ENCODE measurements at regions not wholly inside any gene's neighbourhood (a gene's known extent, or its start where the extent isn't known, plus 50 kb on each side); places are given as distances from the start of the nearest gene placed in this dataset.

DNA sequence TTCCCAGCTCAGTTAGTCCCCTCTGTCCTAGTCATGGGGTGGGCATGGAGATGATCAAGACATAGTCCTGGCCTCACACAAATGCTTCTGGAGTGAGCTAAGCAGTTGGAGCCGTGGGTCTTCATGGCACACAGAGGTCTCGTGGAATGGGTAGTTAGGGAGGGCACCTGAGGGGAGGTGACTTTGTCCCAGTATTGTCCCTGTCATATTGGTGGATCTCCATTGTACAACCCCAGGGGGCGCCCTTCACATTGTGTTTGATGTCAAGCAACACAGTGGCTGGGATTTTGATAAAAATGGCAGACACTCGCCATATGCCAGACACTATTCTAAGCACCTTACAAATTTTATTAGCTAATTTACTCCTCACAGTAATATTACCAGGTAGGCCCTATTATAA lies 175.4 kb upstream of the LHX5 start:
- Histone ChIP-seq H3K4me1 (ENCODE audit: control insufficient read depth, insufficient read depth, low read length) (no peaks in the 10 kb centered on the region), H3K9me3 (ENCODE audit: control insufficient read depth, insufficient read depth, low read depth, low read length) (no peaks in the 10 kb centered on the region), H3K27ac (ENCODE audit: extremely low read depth, low read depth, low read length) (no peak overlapping the region), H3K36me3 (ENCODE audit: control insufficient read depth in 2 of 2, insufficient read depth in 1 of 2, low read length in 2 of 2) (no peaks in the 10 kb centered on the region), H3K4me3 (ENCODE audit: low read depth, low read length) (no peak overlapping the region)
- POLR2A ChIA-PET: no interaction called here
- CTCF ChIA-PET: interaction anchor here (0.6 to 1.5 kb wide), 4 partner anchors 10 to 267 kb away, joined by 3 to 12 read pairs (median 3); no protein-coding TSS in a partner anchor
- TF ChIP-seq ZFP3 (tag by site-specific recombination; IDR thresholded peaks at IDR 0.05; ENCODE audit: low read depth) (no peak), ZFHX2 (tag by site-specific recombination; conservative IDR thresholded peaks at IDR 0.05) (no peak)
- TF ChIP-seq, protein P1, sequence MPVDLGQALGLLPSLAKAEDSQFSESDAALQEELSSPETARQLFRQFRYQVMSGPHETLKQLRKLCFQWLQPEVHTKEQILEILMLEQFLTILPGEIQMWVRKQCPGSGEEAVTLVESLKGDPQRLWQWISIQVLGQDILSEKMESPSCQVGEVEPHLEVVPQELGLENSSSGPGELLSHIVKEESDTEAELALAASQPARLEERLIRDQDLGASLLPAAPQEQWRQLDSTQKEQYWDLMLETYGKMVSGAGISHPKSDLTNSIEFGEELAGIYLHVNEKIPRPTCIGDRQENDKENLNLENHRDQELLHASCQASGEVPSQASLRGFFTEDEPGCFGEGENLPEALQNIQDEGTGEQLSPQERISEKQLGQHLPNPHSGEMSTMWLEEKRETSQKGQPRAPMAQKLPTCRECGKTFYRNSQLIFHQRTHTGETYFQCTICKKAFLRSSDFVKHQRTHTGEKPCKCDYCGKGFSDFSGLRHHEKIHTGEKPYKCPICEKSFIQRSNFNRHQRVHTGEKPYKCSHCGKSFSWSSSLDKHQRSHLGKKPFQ (tag by site-specific recombination; IDR thresholded peaks at IDR 0.05): no peak

DNA sequence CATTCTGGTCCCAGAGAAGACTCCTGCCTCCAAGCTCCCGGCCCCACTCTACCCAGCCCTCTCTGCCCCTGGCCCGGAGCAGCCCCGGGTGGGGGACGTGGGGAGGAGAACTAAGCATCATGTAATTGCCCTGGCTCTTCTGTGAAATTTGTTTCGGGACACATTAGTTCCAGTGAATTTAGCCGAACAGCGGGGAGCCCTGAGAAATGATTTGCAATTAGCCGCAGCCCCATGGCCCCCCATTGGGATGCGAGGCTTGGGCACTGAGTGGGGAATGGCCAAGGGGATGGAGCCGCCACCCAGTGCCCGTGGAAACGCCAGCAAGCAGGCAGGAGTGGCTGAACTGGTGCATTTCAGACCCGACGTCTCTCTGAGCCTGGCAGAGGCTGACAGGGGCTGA lies 173.9 kb upstream of the LHX5 start:
- H3K4me3 ChIP-seq (ENCODE audit: low read depth, low read length): no peak overlapping the region
- CTCF ChIA-PET: no interaction called here
- no peaks in the 10 kb centered on the region for H3K4me1 ChIP-seq (ENCODE audit: control insufficient read depth, insufficient read depth, low read length)
- POLR2A ChIA-PET: no interaction called here
- H3K27ac ChIP-seq (ENCODE audit: extremely low read depth, low read depth, low read length): no peak overlapping the region
- H3K36me3 ChIP-seq (ENCODE audit: control insufficient read depth in 2 of 2, insufficient read depth in 1 of 2, low read length in 2 of 2): no peaks in the 10 kb centered on the region
- TF ChIP-seq ZBTB21 (tag by site-specific recombination; IDR thresholded peaks at IDR 0.05): no peak
- 0 out of 2 replicates have a peak, but pooled peaks have one; percentile 25 for TF ChIP-seq ZNF341 (tag by site-specific recombination; IDR thresholded peaks at IDR 0.05; ENCODE audit: low read depth)
- peak; percentile 78 for TF ChIP-seq ZIC2 (tag by site-specific recombination; IDR thresholded peaks at IDR 0.05)
- TF ChIP-seq, protein P2, sequence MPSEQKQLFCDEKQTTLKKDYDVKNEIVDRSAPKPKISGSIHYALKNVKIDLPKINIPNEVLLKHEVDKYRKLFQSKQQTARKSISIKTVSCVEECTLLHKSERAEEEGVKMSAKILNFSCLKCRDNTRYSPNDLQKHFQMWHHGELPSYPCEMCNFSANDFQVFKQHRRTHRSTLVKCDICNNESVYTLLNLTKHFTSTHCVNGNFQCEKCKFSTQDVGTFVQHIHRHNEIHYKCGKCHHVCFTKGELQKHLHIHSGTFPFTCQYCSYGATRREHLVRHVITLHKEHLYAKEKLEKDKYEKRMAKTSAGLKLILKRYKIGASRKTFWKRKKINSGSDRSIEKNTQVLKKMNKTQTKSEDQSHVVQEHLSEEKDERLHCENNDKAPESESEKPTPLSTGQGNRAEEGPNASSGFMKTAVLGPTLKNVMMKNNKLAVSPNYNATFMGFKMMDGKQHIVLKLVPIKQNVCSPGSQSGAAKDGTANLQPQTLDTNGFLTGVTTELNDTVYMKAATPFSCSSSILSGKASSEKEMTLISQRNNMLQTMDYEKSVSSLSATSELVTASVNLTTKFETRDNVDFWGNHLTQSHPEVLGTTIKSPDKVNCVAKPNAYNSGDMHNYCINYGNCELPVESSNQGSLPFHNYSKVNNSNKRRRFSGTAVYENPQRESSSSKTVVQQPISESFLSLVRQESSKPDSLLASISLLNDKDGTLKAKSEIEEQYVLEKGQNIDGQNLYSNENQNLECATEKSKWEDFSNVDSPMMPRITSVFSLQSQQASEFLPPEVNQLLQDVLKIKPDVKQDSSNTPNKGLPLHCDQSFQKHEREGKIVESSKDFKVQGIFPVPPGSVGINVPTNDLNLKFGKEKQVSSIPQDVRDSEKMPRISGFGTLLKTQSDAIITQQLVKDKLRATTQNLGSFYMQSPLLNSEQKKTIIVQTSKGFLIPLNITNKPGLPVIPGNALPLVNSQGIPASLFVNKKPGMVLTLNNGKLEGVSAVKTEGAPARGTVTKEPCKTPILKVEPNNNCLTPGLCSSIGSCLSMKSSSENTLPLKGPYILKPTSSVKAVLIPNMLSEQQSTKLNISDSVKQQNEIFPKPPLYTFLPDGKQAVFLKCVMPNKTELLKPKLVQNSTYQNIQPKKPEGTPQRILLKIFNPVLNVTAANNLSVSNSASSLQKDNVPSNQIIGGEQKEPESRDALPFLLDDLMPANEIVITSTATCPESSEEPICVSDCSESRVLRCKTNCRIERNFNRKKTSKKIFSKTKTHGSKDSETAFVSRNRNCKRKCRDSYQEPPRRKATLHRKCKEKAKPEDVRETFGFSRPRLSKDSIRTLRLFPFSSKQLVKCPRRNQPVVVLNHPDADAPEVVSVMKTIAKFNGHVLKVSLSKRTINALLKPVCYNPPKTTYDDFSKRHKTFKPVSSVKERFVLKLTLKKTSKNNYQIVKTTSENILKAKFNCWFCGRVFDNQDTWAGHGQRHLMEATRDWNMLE (tag by site-specific recombination; conservative IDR thresholded peaks at IDR 0.05; ENCODE audit: low read depth): no peak
- TF ChIP-seq ZNF521 (tag by site-specific recombination; IDR thresholded peaks at IDR 0.05): no peak
- TF ChIP-seq ZNF768 (tag by site-specific recombination; IDR thresholded peaks at IDR 0.05): no peak
- H3K9me3 ChIP-seq (ENCODE audit: control insufficient read depth, insufficient read depth, low read depth, low read length): no peaks in the 10 kb centered on the region

DNA sequence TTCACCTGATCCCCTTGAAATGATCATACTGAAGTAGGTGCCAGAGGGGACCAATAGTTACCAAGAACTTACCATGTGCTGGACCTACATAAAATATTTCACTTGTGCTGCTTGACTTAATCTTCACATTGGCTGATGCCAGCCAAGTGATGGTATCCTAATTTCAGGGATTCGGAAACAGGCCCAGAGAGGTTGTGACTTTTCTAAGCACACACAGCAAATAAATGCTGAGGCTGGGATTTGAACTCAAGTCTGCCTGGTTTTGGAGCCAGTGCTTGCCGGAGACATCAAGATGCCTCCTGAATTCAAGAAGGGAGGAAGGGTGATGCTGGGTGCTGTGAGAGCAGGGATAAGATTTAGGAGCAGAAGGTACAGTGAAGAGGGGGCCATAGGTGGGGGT lies 173.5 kb upstream of the LHX5 start:
- Histone ChIP-seq H3K4me3 (ENCODE audit: low read depth, low read length) (no peak overlapping the region), H3K27ac (ENCODE audit: extremely low read depth, low read depth, low read length) (no peak overlapping the region), H3K9me3 (ENCODE audit: control insufficient read depth, insufficient read depth, low read depth, low read length) (no peaks in the 10 kb centered on the region), H3K36me3 (ENCODE audit: control insufficient read depth in 2 of 2, insufficient read depth in 1 of 2, low read length in 2 of 2) (no peaks in the 10 kb centered on the region), H3K4me1 (ENCODE audit: control insufficient read depth, insufficient read depth, low read length) (no peaks in the 10 kb centered on the region)
- POLR2A ChIA-PET: no interaction called here
- TF ChIP-seq ZNF768 (tag by site-specific recombination; IDR thresholded peaks at IDR 0.05): peak; percentile 24; the same call in 1 of the 2 replicates
- TF ChIP-seq, protein P3, sequence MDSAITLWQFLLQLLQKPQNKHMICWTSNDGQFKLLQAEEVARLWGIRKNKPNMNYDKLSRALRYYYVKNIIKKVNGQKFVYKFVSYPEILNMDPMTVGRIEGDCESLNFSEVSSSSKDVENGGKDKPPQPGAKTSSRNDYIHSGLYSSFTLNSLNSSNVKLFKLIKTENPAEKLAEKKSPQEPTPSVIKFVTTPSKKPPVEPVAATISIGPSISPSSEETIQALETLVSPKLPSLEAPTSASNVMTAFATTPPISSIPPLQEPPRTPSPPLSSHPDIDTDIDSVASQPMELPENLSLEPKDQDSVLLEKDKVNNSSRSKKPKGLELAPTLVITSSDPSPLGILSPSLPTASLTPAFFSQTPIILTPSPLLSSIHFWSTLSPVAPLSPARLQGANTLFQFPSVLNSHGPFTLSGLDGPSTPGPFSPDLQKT (IDR thresholded peaks at IDR 0.05; ENCODE audit: borderline replicate concordance, low read depth, low read length): no peak
- CTCF ChIA-PET: no interaction called here

All from HEK293 (cell line).